ENCODE measurements at regions not wholly inside any gene's neighbourhood (a gene's known extent, or its start where the extent isn't known, plus 50 kb on each side); places are given as distances from the start of the nearest gene placed in this dataset.

GRCh38 chr20:6483727-6484126 is 283.8 kb upstream of the BMP2 start:
- no peak overlapping the region for H3K4me2 ChIP-seq (ENCODE audit: control insufficient read depth, extremely low read depth, insufficient read depth, low read depth, low read length)
- no peaks in the 10 kb centered on the region for H3K27me3 ChIP-seq (ENCODE audit: control insufficient read depth, extremely low read depth, insufficient read depth, low read length)
- no peaks in the 10 kb centered on the region for H3K9me1 ChIP-seq (ENCODE audit: control insufficient read depth, extremely low read depth, insufficient read depth, low read length)
- no peak overlapping the region for H3K4me3 ChIP-seq (ENCODE audit: control insufficient read depth in 2 of 3, extremely low read depth in 1 of 3, insufficient read depth in 2 of 3, low read depth in 1 of 3, low read length in 3 of 3)
- TF ChIP-seq EZH2 (IDR thresholded peaks at IDR 0.05; ENCODE audit: low read length): no peak
- TF ChIP-seq, protein P1, sequence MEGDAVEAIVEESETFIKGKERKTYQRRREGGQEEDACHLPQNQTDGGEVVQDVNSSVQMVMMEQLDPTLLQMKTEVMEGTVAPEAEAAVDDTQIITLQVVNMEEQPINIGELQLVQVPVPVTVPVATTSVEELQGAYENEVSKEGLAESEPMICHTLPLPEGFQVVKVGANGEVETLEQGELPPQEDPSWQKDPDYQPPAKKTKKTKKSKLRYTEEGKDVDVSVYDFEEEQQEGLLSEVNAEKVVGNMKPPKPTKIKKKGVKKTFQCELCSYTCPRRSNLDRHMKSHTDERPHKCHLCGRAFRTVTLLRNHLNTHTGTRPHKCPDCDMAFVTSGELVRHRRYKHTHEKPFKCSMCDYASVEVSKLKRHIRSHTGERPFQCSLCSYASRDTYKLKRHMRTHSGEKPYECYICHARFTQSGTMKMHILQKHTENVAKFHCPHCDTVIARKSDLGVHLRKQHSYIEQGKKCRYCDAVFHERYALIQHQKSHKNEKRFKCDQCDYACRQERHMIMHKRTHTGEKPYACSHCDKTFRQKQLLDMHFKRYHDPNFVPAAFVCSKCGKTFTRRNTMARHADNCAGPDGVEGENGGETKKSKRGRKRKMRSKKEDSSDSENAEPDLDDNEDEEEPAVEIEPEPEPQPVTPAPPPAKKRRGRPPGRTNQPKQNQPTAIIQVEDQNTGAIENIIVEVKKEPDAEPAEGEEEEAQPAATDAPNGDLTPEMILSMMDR (optimal IDR thresholded peaks at IDR 0.05 in 1 of 3, IDR thresholded peaks at IDR 0.05 in 1 of 3, conservative IDR thresholded peaks at IDR 0.05 in 1 of 3; ENCODE audit: extremely low read depth in 1 of 3, insufficient read depth in 2 of 3, low read length in 3 of 3): no peak
- FAIRE-seq (no peak), DNase-seq (ENCODE audit: low read depth, low spot score) (no peak)
- no peak overlapping the region for H2AFZ ChIP-seq (ENCODE audit: control insufficient read depth, low read length)
- H3K4me1 ChIP-seq (ENCODE audit: control insufficient read depth, extremely low read depth, insufficient read depth, low read length): no peaks in the 10 kb centered on the region
- H3K9me3 ChIP-seq (ENCODE audit: control insufficient read depth, low read depth, low read length): no peaks in the 10 kb centered on the region
- no peaks in the 10 kb centered on the region for H3K36me3 ChIP-seq (ENCODE audit: control insufficient read depth in 2 of 2, extremely low read depth in 1 of 2, insufficient read depth in 2 of 2, low read length in 2 of 2)
- no peak overlapping the region for H3K9ac ChIP-seq (ENCODE audit: control insufficient read depth, extremely low read depth, insufficient read depth, low read length)
- dilution Hi-C loops (cut with MboI; ENCODE audit: extremely low pct_ligation_motif_present, low sequenced_read_pairs): no loop called here
- no peaks in the 10 kb centered on the region for H4K20me1 ChIP-seq (ENCODE audit: control insufficient read depth, extremely low read depth, insufficient read depth, low read length)
- H3K27ac ChIP-seq (ENCODE audit: control insufficient read depth, insufficient read depth, low read length): no peak overlapping the region
- H3K79me2 ChIP-seq (ENCODE audit: control insufficient read depth, insufficient read depth, low read length): no peaks in the 10 kb centered on the region

GRCh38 chr20:6482486-6482885 is 285.0 kb upstream of the BMP2 start:
- H3K79me2 ChIP-seq (ENCODE audit: control insufficient read depth, insufficient read depth, low read length): no peaks in the 10 kb centered on the region
- FAIRE-seq: no peak
- H2AFZ ChIP-seq (ENCODE audit: control insufficient read depth, low read length): no peak overlapping the region
- no peaks in the 10 kb centered on the region for H4K20me1 ChIP-seq (ENCODE audit: control insufficient read depth, extremely low read depth, insufficient read depth, low read length)
- H3K9me3 ChIP-seq (ENCODE audit: control insufficient read depth, low read depth, low read length): no peaks in the 10 kb centered on the region
- dilution Hi-C loops (cut with MboI; ENCODE audit: extremely low pct_ligation_motif_present, low sequenced_read_pairs): no loop called here
- H3K27ac ChIP-seq (ENCODE audit: control insufficient read depth, insufficient read depth, low read length): no peak overlapping the region
- H3K27me3 ChIP-seq (ENCODE audit: control insufficient read depth, extremely low read depth, insufficient read depth, low read length): no peaks in the 10 kb centered on the region
- DNase-seq (ENCODE audit: low read depth, low spot score): no peak
- TF ChIP-seq, protein P1 (optimal IDR thresholded peaks at IDR 0.05 in 1 of 3, IDR thresholded peaks at IDR 0.05 in 1 of 3, conservative IDR thresholded peaks at IDR 0.05 in 1 of 3; ENCODE audit: extremely low read depth in 1 of 3, insufficient read depth in 2 of 3, low read length in 3 of 3): no peak
- no peak for TF ChIP-seq EZH2 (IDR thresholded peaks at IDR 0.05; ENCODE audit: low read length)
- H3K9ac ChIP-seq (ENCODE audit: control insufficient read depth, extremely low read depth, insufficient read depth, low read length): no peak overlapping the region
- H3K4me1 ChIP-seq (ENCODE audit: control insufficient read depth, extremely low read depth, insufficient read depth, low read length): no peaks in the 10 kb centered on the region
- H3K4me3 ChIP-seq (ENCODE audit: control insufficient read depth in 2 of 3, extremely low read depth in 1 of 3, insufficient read depth in 2 of 3, low read depth in 1 of 3, low read length in 3 of 3): no peak overlapping the region
- H3K9me1 ChIP-seq (ENCODE audit: control insufficient read depth, extremely low read depth, insufficient read depth, low read length): no peaks in the 10 kb centered on the region
- H3K4me2 ChIP-seq (ENCODE audit: control insufficient read depth, extremely low read depth, insufficient read depth, low read depth, low read length): no peak overlapping the region
- H3K36me3 ChIP-seq (ENCODE audit: control insufficient read depth in 2 of 2, extremely low read depth in 1 of 2, insufficient read depth in 2 of 2, low read length in 2 of 2): no peaks in the 10 kb centered on the region

Data from keratinocyte (primary cell).